ENCODE measurements at regions not wholly inside any gene's neighbourhood (a gene's known extent, or its start where the extent isn't known, plus 50 kb on each side); places are given as distances from the start of the nearest gene placed in this dataset.

GRCh38 chr18:47601581-47602272, 328.7 kb downstream of the SMAD2 start:
- Histone ChIP-seq H3K36me3 (replicated peaks; ENCODE audit: insufficient read depth, low read depth) (no peaks in the 10 kb centered on the region), H3K4me1 (ENCODE audit: insufficient read depth) (no peaks in the 10 kb centered on the region), H3K27ac (no peak overlapping the region), H4K20me1 (ENCODE audit: insufficient read depth, poor library complexity, severe bottlenecking) (no peaks in the 10 kb centered on the region), H2AFZ (no peak overlapping the region), H3K9me2 (replicated peaks; ENCODE audit: insufficient read depth) (no peaks in the 10 kb centered on the region), H3K4me2 (no peak overlapping the region), H3K27me3 (no peaks in the 10 kb centered on the region), H3K79me2 (no peaks in the 10 kb centered on the region), H3K9me3 (ENCODE audit: low read depth) (no peaks in the 10 kb centered on the region), H3K4me3 (no peak overlapping the region)
- WGBS (ENCODE audit: low lambda C conversion rate, missing lambda C conversion rate): 77% methylated on average over 13 of the region's 13 CpGs
- TF ChIP-seq EZH2phosphoT487 (IDR thresholded peaks at IDR 0.05; ENCODE audit: low read depth, severe bottlenecking, unreplicated experiment) (no peak), EZH2 (IDR thresholded peaks at IDR 0.05; ENCODE audit: borderline replicate concordance) (no peak)
- TF ChIP-seq, protein P1, sequence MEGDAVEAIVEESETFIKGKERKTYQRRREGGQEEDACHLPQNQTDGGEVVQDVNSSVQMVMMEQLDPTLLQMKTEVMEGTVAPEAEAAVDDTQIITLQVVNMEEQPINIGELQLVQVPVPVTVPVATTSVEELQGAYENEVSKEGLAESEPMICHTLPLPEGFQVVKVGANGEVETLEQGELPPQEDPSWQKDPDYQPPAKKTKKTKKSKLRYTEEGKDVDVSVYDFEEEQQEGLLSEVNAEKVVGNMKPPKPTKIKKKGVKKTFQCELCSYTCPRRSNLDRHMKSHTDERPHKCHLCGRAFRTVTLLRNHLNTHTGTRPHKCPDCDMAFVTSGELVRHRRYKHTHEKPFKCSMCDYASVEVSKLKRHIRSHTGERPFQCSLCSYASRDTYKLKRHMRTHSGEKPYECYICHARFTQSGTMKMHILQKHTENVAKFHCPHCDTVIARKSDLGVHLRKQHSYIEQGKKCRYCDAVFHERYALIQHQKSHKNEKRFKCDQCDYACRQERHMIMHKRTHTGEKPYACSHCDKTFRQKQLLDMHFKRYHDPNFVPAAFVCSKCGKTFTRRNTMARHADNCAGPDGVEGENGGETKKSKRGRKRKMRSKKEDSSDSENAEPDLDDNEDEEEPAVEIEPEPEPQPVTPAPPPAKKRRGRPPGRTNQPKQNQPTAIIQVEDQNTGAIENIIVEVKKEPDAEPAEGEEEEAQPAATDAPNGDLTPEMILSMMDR (IDR thresholded peaks at IDR 0.05; ENCODE audit: poor library complexity): no peak
- DNase-seq (ENCODE audit: low spot score): no peak

- TF ChIP-seq, protein P1 (IDR thresholded peaks at IDR 0.05; ENCODE audit: poor library complexity): peak; percentile 24
- TF ChIP-seq EZH2phosphoT487 (IDR thresholded peaks at IDR 0.05; ENCODE audit: low read depth, severe bottlenecking, unreplicated experiment): no peak
- TF ChIP-seq EZH2 (IDR thresholded peaks at IDR 0.05; ENCODE audit: borderline replicate concordance): no peak
- H3K4me1 ChIP-seq (ENCODE audit: insufficient read depth): no peaks in the 10 kb centered on the region
- no peak for DNase-seq (ENCODE audit: low spot score)
Observed at GRCh38 chr18:47595831-47596501, 334.5 kb downstream of the SMAD2 start.

DNA sequence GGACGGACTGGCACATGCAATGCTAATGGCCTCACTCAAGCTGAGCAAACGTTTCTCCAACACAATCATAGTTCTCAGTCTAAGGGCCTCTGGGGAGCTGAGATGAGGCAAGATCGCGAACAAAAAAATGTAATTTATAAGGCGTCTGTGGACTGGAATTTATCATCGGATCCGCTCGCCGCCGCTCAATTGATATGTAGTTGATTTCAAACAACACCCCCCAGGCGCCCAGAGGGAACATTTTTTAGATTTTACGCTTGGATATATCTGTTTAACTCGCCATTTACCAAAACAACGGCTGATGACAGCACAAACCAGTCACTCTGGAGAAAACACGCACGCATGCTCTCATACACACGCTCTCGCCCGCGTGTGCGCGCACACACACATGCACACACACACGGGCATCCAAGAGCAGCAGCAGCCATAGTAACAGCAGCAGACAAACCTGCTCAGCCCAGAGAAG, 335.8 kb downstream of the SMAD2 start:
- Histone ChIP-seq H3K79me2 (no peaks in the 10 kb centered on the region), H3K9me3 (ENCODE audit: low read depth) (no peaks in the 10 kb centered on the region), H3K4me3 (no peak overlapping the region), H3K9me2 (replicated peaks; ENCODE audit: insufficient read depth) (no peaks in the 10 kb centered on the region), H3K27me3 (peaks cover 11% of the 10 kb centered on the region), H3K4me2 (peak overlapping the region; percentile 68), H4K20me1 (ENCODE audit: insufficient read depth, poor library complexity, severe bottlenecking) (no peaks in the 10 kb centered on the region), H2AFZ (no peak overlapping the region), H3K36me3 (replicated peaks; ENCODE audit: insufficient read depth, low read depth) (no peaks in the 10 kb centered on the region), H3K4me1 (ENCODE audit: insufficient read depth) (no peaks in the 10 kb centered on the region), H3K27ac (no peak overlapping the region)
- DNase-seq (ENCODE audit: low spot score): no peak
- WGBS (ENCODE audit: low lambda C conversion rate, missing lambda C conversion rate): 72% methylated on average over 23 of the region's 23 CpGs
- TF ChIP-seq, protein P1 (IDR thresholded peaks at IDR 0.05; ENCODE audit: poor library complexity): no peak
- TF ChIP-seq EZH2phosphoT487 (IDR thresholded peaks at IDR 0.05; ENCODE audit: low read depth, severe bottlenecking, unreplicated experiment) (no peak), EZH2 (IDR thresholded peaks at IDR 0.05; ENCODE audit: borderline replicate concordance) (no peak)

More at GRCh38 chr18:47595831-47596501, 334.5 kb downstream of the SMAD2 start:
- 7% methylated on average over 2 of the region's 2 CpGs for WGBS (ENCODE audit: low lambda C conversion rate, missing lambda C conversion rate)
- no peak overlapping the region for H2AFZ ChIP-seq
- H3K27ac ChIP-seq: no peak overlapping the region
- H3K79me2 ChIP-seq: no peaks in the 10 kb centered on the region
- H4K20me1 ChIP-seq (ENCODE audit: insufficient read depth, poor library complexity, severe bottlenecking): no peaks in the 10 kb centered on the region
- no peaks in the 10 kb centered on the region for H3K9me2 ChIP-seq (replicated peaks; ENCODE audit: insufficient read depth)
- no peak overlapping the region for H3K4me2 ChIP-seq
- no peak overlapping the region for H3K4me3 ChIP-seq
- H3K9me3 ChIP-seq (ENCODE audit: low read depth): no peaks in the 10 kb centered on the region
- peaks cover 11% of the 10 kb centered on the region for H3K27me3 ChIP-seq
- no peaks in the 10 kb centered on the region for H3K36me3 ChIP-seq (replicated peaks; ENCODE audit: insufficient read depth, low read depth)

All from hepatocyte (in vitro differentiated cells).